ENCODE measurements at regions not wholly inside any gene's neighbourhood (a gene's known extent, or its start where the extent isn't known, plus 50 kb on each side); places are given as distances from the start of the nearest gene placed in this dataset.

DNA sequence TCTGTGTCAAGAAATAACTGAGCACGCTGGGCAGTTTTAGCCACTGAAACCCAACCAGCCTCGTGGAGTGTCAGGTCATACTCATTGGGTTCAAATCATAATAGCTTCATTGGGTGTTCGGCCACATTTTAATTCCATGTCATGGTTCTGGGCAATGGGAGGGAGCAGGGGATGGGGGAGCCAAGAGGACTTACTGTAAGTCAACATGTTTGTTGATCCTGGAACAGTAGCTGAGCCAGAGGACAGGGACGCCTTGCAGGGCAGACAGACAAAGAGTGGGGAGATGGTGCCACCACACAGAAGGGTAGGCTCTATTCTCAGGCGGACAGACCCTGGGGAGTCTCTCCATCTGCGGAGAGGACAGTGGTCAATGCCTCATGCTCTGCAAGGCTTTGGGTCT is 161.1 kb downstream of the ZBTB18 start:
- H4K8ac ChIP-seq (ENCODE audit: low read length) = no peak overlapping the region
- no peak overlapping the region for H3K27ac ChIP-seq (ENCODE audit: low read length, poor library complexity, severe bottlenecking)
- H3K36me3 ChIP-seq (ENCODE audit: control insufficient read depth in 1 of 2, insufficient read depth in 2 of 2, low read depth in 1 of 2, low read length in 2 of 2) = no peaks in the 10 kb centered on the region
- H3K9ac ChIP-seq (ENCODE audit: low read length) = no peak overlapping the region
- peak overlapping the region in 1 of 2 experiments; percentile 34 for H2BK12ac ChIP-seq (ENCODE audit: low read length in 2 of 2)
- H3K4me1 ChIP-seq (ENCODE audit: control insufficient read depth, insufficient read depth, low read depth, low read length) = peaks cover 9% of the 10 kb centered on the region
- no peak overlapping the region for H3K4me3 ChIP-seq (ENCODE audit: insufficient read depth in 1 of 2, low read depth in 1 of 2, low read length in 2 of 2)
- 98% methylated on average over 6 of the region's 6 CpGs for WGBS
- no peaks in the 10 kb centered on the region for H3K79me1 ChIP-seq (replicated peaks; ENCODE audit: low read length, poor library complexity, severe bottlenecking)
- no peak overlapping the region for H2BK5ac ChIP-seq (ENCODE audit: low read depth, low read length, poor library complexity, severe bottlenecking)
- H2BK120ac ChIP-seq (ENCODE audit: low read depth, low read length) = no peak overlapping the region
- no peaks in the 10 kb centered on the region for H3K9me3 ChIP-seq (ENCODE audit: control insufficient read depth, low read length)
- H2BK15ac ChIP-seq (ENCODE audit: low read depth, poor library complexity, severe bottlenecking) = no peak overlapping the region
- no peak overlapping the region for H3K4ac ChIP-seq (ENCODE audit: low read depth in 1 of 2, low read length in 2 of 2)
- DNase-seq = no peak
- no peak overlapping the region for H3K18ac ChIP-seq (ENCODE audit: low read depth in 1 of 2, low read length in 2 of 2)
- no peak overlapping the region for H3K23ac ChIP-seq (ENCODE audit: low read length in 2 of 2)
- H3K4me2 ChIP-seq (ENCODE audit: low read length, poor library complexity, severe bottlenecking) = no peak overlapping the region
- peaks cover 0 to 2% of the 10 kb centered on the region in 2 experiments for H3K27me3 ChIP-seq (ENCODE audit: control insufficient read depth in 1 of 2, insufficient read depth in 1 of 2, low read length in 2 of 2)
- peak overlapping the region; percentile 5 for H2AK5ac ChIP-seq (ENCODE audit: low read length, severe bottlenecking)
- H3K14ac ChIP-seq (ENCODE audit: low read length in 2 of 2) = peak overlapping the region in 1 of 2 experiments; percentile 26
- H4K91ac ChIP-seq (ENCODE audit: low read length) = no peak overlapping the region
- H2AFZ ChIP-seq (ENCODE audit: low read depth, low read length) = no peak overlapping the region

DNA sequence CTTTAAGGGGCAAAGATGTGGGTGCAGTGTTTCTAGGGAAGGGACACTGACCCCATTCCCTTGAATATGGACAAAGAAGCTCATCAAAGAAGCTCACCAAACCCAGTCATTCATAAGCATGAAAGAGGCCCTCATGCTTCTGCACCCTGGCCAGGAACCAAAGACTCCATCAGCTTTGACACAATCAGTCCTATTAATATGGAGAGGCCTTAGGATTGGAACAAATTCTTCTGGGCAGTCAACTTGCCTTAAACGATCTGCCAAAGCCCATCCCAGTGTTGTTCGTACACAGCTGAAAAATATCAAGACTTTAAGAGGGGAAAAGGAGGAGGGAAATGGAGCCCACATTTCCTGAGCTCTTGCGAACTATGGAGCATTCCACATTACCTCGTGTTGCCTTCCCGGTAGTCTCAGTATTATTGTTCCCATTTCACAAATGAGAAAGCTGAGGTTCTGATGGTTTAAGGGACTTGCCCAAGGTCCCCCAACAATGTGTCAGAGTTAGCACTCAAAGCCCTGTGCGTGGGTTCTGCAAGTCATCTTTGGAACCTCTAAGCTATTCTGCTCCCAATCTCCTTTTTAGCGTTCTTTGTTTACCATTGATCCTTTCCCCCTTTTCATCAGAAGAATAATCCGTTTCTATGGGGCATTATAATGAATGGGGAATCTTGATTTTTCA is 161.9 kb downstream of the ZBTB18 start:
- Histone ChIP-seq H2BK15ac (ENCODE audit: low read depth, poor library complexity, severe bottlenecking) (no peak overlapping the region), H4K8ac (ENCODE audit: low read length) (no peak overlapping the region), H3K4me2 (ENCODE audit: low read length, poor library complexity, severe bottlenecking) (no peak overlapping the region), H3K14ac (ENCODE audit: low read length in 2 of 2) (no peak overlapping the region), H3K9me3 (ENCODE audit: control insufficient read depth, low read length) (no peaks in the 10 kb centered on the region), H3K18ac (ENCODE audit: low read depth in 1 of 2, low read length in 2 of 2) (no peak overlapping the region), H2AFZ (ENCODE audit: low read depth, low read length) (no peak overlapping the region), H3K27ac (ENCODE audit: low read length, poor library complexity, severe bottlenecking) (no peak overlapping the region), H2AK5ac (ENCODE audit: low read length, severe bottlenecking) (no peak overlapping the region), H2BK12ac (ENCODE audit: low read length in 2 of 2) (no peak overlapping the region), H3K36me3 (ENCODE audit: control insufficient read depth in 1 of 2, insufficient read depth in 2 of 2, low read depth in 1 of 2, low read length in 2 of 2) (no peaks in the 10 kb centered on the region), H3K23ac (ENCODE audit: low read length in 2 of 2) (no peak overlapping the region), H3K79me1 (replicated peaks; ENCODE audit: low read length, poor library complexity, severe bottlenecking) (no peaks in the 10 kb centered on the region), H3K27me3 (ENCODE audit: control insufficient read depth in 1 of 2, insufficient read depth in 1 of 2, low read length in 2 of 2) (peaks cover 0 to 3% of the 10 kb centered on the region in 2 experiments), H4K91ac (ENCODE audit: low read length) (no peak overlapping the region), H3K4ac (ENCODE audit: low read depth in 1 of 2, low read length in 2 of 2) (no peak overlapping the region), H2BK5ac (ENCODE audit: low read depth, low read length, poor library complexity, severe bottlenecking) (no peak overlapping the region), H3K4me3 (ENCODE audit: insufficient read depth in 1 of 2, low read depth in 1 of 2, low read length in 2 of 2) (no peak overlapping the region), H2BK120ac (ENCODE audit: low read depth, low read length) (no peak overlapping the region), H3K9ac (ENCODE audit: low read length) (no peak overlapping the region), H3K4me1 (ENCODE audit: control insufficient read depth, insufficient read depth, low read depth, low read length) (peaks cover 9% of the 10 kb centered on the region)
- no peak for DNase-seq
- WGBS = 95% methylated on average over 6 of the region's 8 CpGs

DNA sequence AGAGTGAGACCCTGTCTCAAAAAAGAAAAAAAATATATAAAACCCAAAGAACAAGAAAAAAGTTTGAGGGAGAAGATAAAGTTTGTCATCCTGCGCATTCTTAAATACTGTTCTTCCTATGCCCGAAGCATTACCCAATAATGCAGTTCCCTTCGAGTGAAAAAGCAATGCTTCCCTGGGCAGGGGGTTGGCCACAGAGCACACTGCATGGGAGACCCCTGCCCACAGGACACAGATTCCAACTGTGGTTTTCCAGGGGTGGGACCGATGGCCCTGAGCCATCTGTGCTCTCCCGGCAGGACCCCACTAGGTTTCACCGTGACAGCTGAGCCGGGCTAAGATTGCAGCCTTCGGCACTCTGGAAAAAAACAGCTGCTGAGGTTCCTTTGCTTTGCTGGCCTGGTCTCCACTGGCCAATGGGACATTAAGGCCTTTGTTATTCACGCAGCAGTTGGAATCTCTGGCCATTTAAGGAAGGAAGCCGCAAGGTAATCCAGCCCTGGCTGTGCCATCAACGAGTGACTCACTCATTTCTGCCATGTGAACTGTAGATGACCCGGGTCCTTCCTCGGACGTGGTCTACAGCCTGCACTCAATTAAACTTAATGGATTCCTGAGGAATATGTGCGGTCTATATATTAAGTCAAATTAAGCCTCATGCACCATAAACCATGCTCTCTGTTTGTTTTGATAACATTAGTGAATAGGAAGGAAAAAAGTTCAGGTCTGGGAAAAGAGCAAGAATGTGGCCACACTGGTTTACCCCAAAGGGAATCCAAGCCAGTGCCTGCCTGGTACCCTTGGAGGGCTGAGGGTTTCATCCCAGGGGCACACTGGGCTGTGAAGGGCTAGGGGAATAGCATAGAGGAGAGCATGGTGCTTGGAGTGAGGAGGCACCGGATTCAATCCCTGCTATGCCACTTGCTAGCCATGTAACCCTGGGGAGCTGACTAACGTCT is 163.2 kb downstream of the ZBTB18 start:
- Histone ChIP-seq H3K14ac (ENCODE audit: low read length in 2 of 2) (no peak overlapping the region), H3K9me3 (ENCODE audit: control insufficient read depth, low read length) (no peaks in the 10 kb centered on the region), H2AFZ (ENCODE audit: low read depth, low read length) (no peak overlapping the region), H3K36me3 (ENCODE audit: control insufficient read depth in 1 of 2, insufficient read depth in 2 of 2, low read depth in 1 of 2, low read length in 2 of 2) (no peaks in the 10 kb centered on the region), H4K8ac (ENCODE audit: low read length) (peak overlapping the region; percentile 83), H3K9ac (ENCODE audit: low read length) (peak overlapping the region; percentile 58), H3K23ac (ENCODE audit: low read length in 2 of 2) (no peak overlapping the region), H4K91ac (ENCODE audit: low read length) (peak overlapping the region; percentile 84), H3K27me3 (ENCODE audit: control insufficient read depth in 1 of 2, insufficient read depth in 1 of 2, low read length in 2 of 2) (peaks cover 0 to 14% of the 10 kb centered on the region in 2 experiments), H3K4ac (ENCODE audit: low read depth in 1 of 2, low read length in 2 of 2) (no peak overlapping the region), H2AK5ac (ENCODE audit: low read length, severe bottlenecking) (peak overlapping the region; percentile 42), H2BK12ac (ENCODE audit: low read length in 2 of 2) (peak overlapping the region in 1 of 2 experiments; percentile 40), H3K4me1 (ENCODE audit: control insufficient read depth, insufficient read depth, low read depth, low read length) (peaks cover 7% of the 10 kb centered on the region), H2BK120ac (ENCODE audit: low read depth, low read length) (no peak overlapping the region), H3K4me3 (ENCODE audit: insufficient read depth in 1 of 2, low read depth in 1 of 2, low read length in 2 of 2) (no peak overlapping the region), H3K18ac (ENCODE audit: low read depth in 1 of 2, low read length in 2 of 2) (peak overlapping the region; percentile 23 to 28), H2BK5ac (ENCODE audit: low read depth, low read length, poor library complexity, severe bottlenecking) (no peak overlapping the region), H3K79me1 (replicated peaks; ENCODE audit: low read length, poor library complexity, severe bottlenecking) (no peaks in the 10 kb centered on the region), H2BK15ac (ENCODE audit: low read depth, poor library complexity, severe bottlenecking) (no peak overlapping the region), H3K27ac (ENCODE audit: low read length, poor library complexity, severe bottlenecking) (peak overlapping the region; percentile 73), H3K4me2 (ENCODE audit: low read length, poor library complexity, severe bottlenecking) (peak overlapping the region; percentile 35)
- DNase-seq = peak; percentile 91
- 62% methylated on average over 13 of the region's 17 CpGs for WGBS

DNA sequence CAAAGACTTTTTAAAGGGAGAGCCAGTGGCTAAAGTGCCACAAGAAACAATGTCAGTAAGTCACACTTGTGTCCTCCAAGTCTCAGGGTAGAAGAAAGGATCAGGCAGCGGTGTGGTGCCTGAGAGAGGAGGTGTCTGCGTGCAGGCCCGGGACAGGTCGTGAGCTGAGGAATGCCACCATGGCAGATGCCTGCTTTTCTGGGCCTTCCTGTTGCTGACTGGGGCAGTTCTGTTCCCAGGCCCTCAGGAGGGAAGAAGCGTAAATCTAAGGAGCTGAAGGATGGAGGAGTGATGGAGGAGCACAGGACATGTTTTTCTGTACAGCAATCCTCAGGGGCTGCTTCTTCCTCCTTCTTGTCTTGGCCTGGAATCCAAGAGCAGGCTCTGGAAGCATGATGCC is 165.8 kb downstream of the ZBTB18 start:
- H2AFZ ChIP-seq (ENCODE audit: low read depth, low read length) = no peak overlapping the region

More for the DNA sequence above, 165.8 kb downstream of the ZBTB18 start:
- H3K23ac ChIP-seq (ENCODE audit: low read length in 2 of 2) = no peak overlapping the region
- no peak overlapping the region for H3K14ac ChIP-seq (ENCODE audit: low read length in 2 of 2)
- no peak overlapping the region for H2BK15ac ChIP-seq (ENCODE audit: low read depth, poor library complexity, severe bottlenecking)
- no peak overlapping the region for H4K8ac ChIP-seq (ENCODE audit: low read length)
- no peak overlapping the region for H3K9ac ChIP-seq (ENCODE audit: low read length)
- H4K91ac ChIP-seq (ENCODE audit: low read length) = peak overlapping the region; percentile 18
- no peak overlapping the region for H3K27ac ChIP-seq (ENCODE audit: low read length, poor library complexity, severe bottlenecking)
- no peaks in the 10 kb centered on the region for H3K9me3 ChIP-seq (ENCODE audit: control insufficient read depth, low read length)
- H3K36me3 ChIP-seq (ENCODE audit: control insufficient read depth in 1 of 2, insufficient read depth in 2 of 2, low read depth in 1 of 2, low read length in 2 of 2) = no peaks in the 10 kb centered on the region
- H2BK120ac ChIP-seq (ENCODE audit: low read depth, low read length) = no peak overlapping the region
- H3K18ac ChIP-seq (ENCODE audit: low read depth in 1 of 2, low read length in 2 of 2) = no peak overlapping the region
- no peak overlapping the region for H3K4ac ChIP-seq (ENCODE audit: low read depth in 1 of 2, low read length in 2 of 2)
- H3K4me1 ChIP-seq (ENCODE audit: control insufficient read depth, insufficient read depth, low read depth, low read length) = peaks cover 7% of the 10 kb centered on the region
- no peak overlapping the region for H3K4me3 ChIP-seq (ENCODE audit: insufficient read depth in 1 of 2, low read depth in 1 of 2, low read length in 2 of 2)
- no peak for DNase-seq
- H2BK12ac ChIP-seq (ENCODE audit: low read length in 2 of 2) = no peak overlapping the region
- no peak overlapping the region for H2AK5ac ChIP-seq (ENCODE audit: low read length, severe bottlenecking)
- WGBS = 92% methylated on average over 5 of the region's 5 CpGs
- no peaks in the 10 kb centered on the region for H3K79me1 ChIP-seq (replicated peaks; ENCODE audit: low read length, poor library complexity, severe bottlenecking)
- H3K27me3 ChIP-seq (ENCODE audit: control insufficient read depth in 1 of 2, insufficient read depth in 1 of 2, low read length in 2 of 2) = peaks cover 0 to 26% of the 10 kb centered on the region in 2 experiments
- H2BK5ac ChIP-seq (ENCODE audit: low read depth, low read length, poor library complexity, severe bottlenecking) = no peak overlapping the region
- no peak overlapping the region for H3K4me2 ChIP-seq (ENCODE audit: low read length, poor library complexity, severe bottlenecking)

All from mesenchymal stem cell (in vitro differentiated cells and primary cell).